ENCODE measurements at regions not wholly inside any gene's neighbourhood (a gene's known extent, or its start where the extent isn't known, plus 50 kb on each side); places are given as distances from the start of the nearest gene placed in this dataset.

- TF ChIP-seq OSR1 (CRISPR knock-in tag; IDR thresholded peaks at IDR 0.05) (no peak), RARB (CRISPR knock-in tag; IDR thresholded peaks at IDR 0.05) (no peak), TOX (CRISPR knock-in tag; IDR thresholded peaks at IDR 0.05; ENCODE audit: borderline replicate concordance) (no peak), PPARA (CRISPR knock-in tag; IDR thresholded peaks at IDR 0.05; ENCODE audit: borderline replicate concordance) (no peak), CSDC2 (CRISPR knock-in tag; IDR thresholded peaks at IDR 0.05) (no peak), ZFP3 (CRISPR knock-in tag; IDR thresholded peaks at IDR 0.05) (no peak), PATZ1 (CRISPR knock-in tag; IDR thresholded peaks at IDR 0.05; ENCODE audit: borderline replicate concordance) (no peak), TSHZ2 (CRISPR knock-in tag; IDR thresholded peaks at IDR 0.05) (no peak), SNAI2 (CRISPR knock-in tag; IDR thresholded peaks at IDR 0.05) (no peak), ISL1 (CRISPR knock-in tag; IDR thresholded peaks at IDR 0.05) (no peak), TCF4 (CRISPR knock-in tag; IDR thresholded peaks at IDR 0.05; ENCODE audit: borderline replicate concordance) (no peak), ZFP30 (CRISPR knock-in tag; IDR thresholded peaks at IDR 0.05) (no peak)
- TF ChIP-seq, protein P1, sequence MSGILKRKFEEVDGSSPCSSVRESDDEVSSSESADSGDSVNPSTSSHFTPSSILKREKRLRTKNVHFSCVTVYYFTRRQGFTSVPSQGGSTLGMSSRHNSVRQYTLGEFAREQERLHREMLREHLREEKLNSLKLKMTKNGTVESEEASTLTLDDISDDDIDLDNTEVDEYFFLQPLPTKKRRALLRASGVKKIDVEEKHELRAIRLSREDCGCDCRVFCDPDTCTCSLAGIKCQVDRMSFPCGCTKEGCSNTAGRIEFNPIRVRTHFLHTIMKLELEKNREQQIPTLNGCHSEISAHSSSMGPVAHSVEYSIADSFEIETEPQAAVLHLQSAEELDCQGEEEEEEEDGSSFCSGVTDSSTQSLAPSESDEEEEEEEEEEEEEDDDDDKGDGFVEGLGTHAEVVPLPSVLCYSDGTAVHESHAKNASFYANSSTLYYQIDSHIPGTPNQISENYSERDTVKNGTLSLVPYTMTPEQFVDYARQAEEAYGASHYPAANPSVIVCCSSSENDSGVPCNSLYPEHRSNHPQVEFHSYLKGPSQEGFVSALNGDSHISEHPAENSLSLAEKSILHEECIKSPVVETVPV (CRISPR knock-in tag; IDR thresholded peaks at IDR 0.05): no peak
- TF ChIP-seq, protein P2, sequence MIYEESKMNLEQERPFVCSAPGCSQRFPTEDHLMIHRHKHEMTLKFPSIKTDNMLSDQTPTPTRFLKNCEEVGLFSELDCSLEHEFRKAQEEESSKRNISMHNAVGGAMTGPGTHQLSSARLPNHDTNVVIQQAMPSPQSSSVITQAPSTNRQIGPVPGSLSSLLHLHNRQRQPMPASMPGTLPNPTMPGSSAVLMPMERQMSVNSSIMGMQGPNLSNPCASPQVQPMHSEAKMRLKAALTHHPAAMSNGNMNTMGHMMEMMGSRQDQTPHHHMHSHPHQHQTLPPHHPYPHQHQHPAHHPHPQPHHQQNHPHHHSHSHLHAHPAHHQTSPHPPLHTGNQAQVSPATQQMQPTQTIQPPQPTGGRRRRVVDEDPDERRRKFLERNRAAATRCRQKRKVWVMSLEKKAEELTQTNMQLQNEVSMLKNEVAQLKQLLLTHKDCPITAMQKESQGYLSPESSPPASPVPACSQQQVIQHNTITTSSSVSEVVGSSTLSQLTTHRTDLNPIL (CRISPR knock-in tag; IDR thresholded peaks at IDR 0.05; ENCODE audit: low read depth): no peak
Measured at GRCh38 chr4:149972407-149972806, 105.8 kb upstream of the DCLK2 start.
